ENCODE measurements at regions not wholly inside any gene's neighbourhood (a gene's known extent, or its start where the extent isn't known, plus 50 kb on each side); places are given as distances from the start of the nearest gene placed in this dataset.

DNA sequence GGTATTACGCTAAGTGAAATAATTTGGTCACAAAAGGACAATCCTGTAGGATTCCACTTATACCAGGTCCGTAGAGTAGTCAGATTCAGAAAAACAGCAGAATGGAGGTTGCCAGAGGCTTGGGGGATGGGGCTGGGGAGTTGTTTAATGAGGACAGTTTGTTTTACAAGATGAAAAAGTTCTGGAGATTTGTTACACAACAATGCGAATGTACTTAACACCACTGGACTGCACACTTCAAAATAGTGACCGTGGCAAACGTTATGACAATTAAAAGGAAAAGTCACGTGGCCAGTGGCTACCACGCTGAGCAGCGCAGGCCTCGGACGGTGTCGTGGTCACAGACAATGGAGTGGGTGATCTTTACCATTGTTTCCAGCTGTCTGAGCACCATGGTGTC lies 338.1 kb downstream of the SEC14L1 start:
- no peaks in the 10 kb centered on the region for H3K27me3 ChIP-seq (replicated peaks in 1 of 4; ENCODE audit: control insufficient read depth in 3 of 4, extremely low read depth in 1 of 4, insufficient read depth in 3 of 4, low read length in 3 of 4)
- peak overlapping the region; percentile 53 for H4K5ac ChIP-seq (ENCODE audit: insufficient read length, low read depth, low read length)
- H2AFZ ChIP-seq (ENCODE audit: low read length), result no peak overlapping the region
- H3K79me1 ChIP-seq (ENCODE audit: low read depth, low read length), result peaks cover 26% of the 10 kb centered on the region
- H3K18ac ChIP-seq (ENCODE audit: extremely low read depth, low read length), result peak overlapping the region; percentile 56
- peak overlapping the region; percentile 49; the same call in 1 of the 2 replicates for H3K27ac ChIP-seq (ENCODE audit: low read depth, low read length)
- H3K4me3 ChIP-seq (ENCODE audit: extremely low read depth in 1 of 4, insufficient read depth in 2 of 4, low read depth in 3 of 4, low read length in 4 of 4), result no peak overlapping the region
- H3K9me3 ChIP-seq (ENCODE audit: insufficient read depth in 2 of 2, low read depth in 1 of 2, low read length in 1 of 2), result no peaks in the 10 kb centered on the region; a peak in 1 of 4 replicates
- ChIA-PET POLR2A (ENCODE audit: partially characterized antibody) (interaction anchor here (0.9 to 1.5 kb wide), 2 partner anchors 13 to 16 kb away, joined by 3 to 4 read pairs; no protein-coding TSS in a partner anchor), CTCF (ENCODE audit: partially characterized antibody) (interaction anchor here (1.0 to 1.3 kb wide), 3 partner anchors 46 to 119 kb away, joined by 3 to 4 read pairs (median 4); no protein-coding TSS in a partner anchor)
- H3K79me2 ChIP-seq (ENCODE audit: control insufficient read depth in 1 of 2, insufficient read depth in 2 of 2, low read length in 2 of 2), result peaks cover 6 to 95% of the 10 kb centered on the region in 2 experiments
- 0 out of 2 replicates have a peak overlapping the region, but pooled peaks have one; percentile 45 for H4K8ac ChIP-seq (ENCODE audit: extremely low read depth, insufficient read depth, low read length)
- peak overlapping the region; percentile 97; the same call in 1 of the 2 replicates for H2BK20ac ChIP-seq (ENCODE audit: low read length)
- H3K14ac ChIP-seq (ENCODE audit: insufficient read length), result no peak overlapping the region
- H3K23me2 ChIP-seq (ENCODE audit: low read depth, low read length), result no peaks in the 10 kb centered on the region; the same call in 1 of the 2 replicates
- no peak for TF ChIP-seq TAF1 (IDR thresholded peaks at IDR 0.05; ENCODE audit: low read depth, low read length)
- TF ChIP-seq RAD21 (IDR thresholded peaks at IDR 0.05 in 1 of 2, conservative IDR thresholded peaks at IDR 0.05 in 1 of 2; ENCODE audit: low read depth in 2 of 2, low read length in 2 of 2), result no peak
- no peak for TF ChIP-seq FOSL1 (IDR thresholded peaks at IDR 0.05; ENCODE audit: insufficient read depth, low read depth, low read length)
- TF ChIP-seq SUZ12 (IDR thresholded peaks at IDR 0.05; ENCODE audit: low read length), result no peak
- no peak for TF ChIP-seq POU5F1 (IDR thresholded peaks at IDR 0.05; ENCODE audit: low read depth, low read length)
- H4K20me1 ChIP-seq (replicated peaks in 1 of 2; ENCODE audit: control insufficient read depth in 1 of 2, insufficient read depth in 2 of 2, low read length in 2 of 2), result peaks cover 9 to 11% of the 10 kb centered on the region in 2 experiments
- no peak overlapping the region; a peak in 1 of 7 replicates for H3K9ac ChIP-seq (replicated peaks in 1 of 4; ENCODE audit: extremely low read depth in 1 of 4, low read depth in 3 of 4, low read length in 3 of 4)
- H2BK120ac ChIP-seq (replicated peaks; ENCODE audit: low read depth, low read length), result peak overlapping the region; percentile 24
- peaks cover 8 to 21% (median 15%) of the 10 kb centered on the region in 4 experiments; a peak in 5 of 8 replicates for H3K36me3 ChIP-seq (ENCODE audit: control insufficient read depth in 2 of 4, insufficient read depth in 4 of 4, low read length in 3 of 4)
- peaks cover 8 to 55% (median 36%) of the 10 kb centered on the region in 4 experiments for H3K4me1 ChIP-seq (replicated peaks in 1 of 4; ENCODE audit: control insufficient read depth in 3 of 4, insufficient read depth in 4 of 4, low read length in 3 of 4)
- peak overlapping the region; percentile 26 for H3K56ac ChIP-seq (replicated peaks; ENCODE audit: insufficient read length, low read depth, low read length)
- H2AK5ac ChIP-seq (ENCODE audit: low read depth, low read length), result 0 out of 2 replicates have a peak overlapping the region, but pooled peaks have one; percentile 10
- peak overlapping the region; percentile 57 for H3K4ac ChIP-seq (replicated peaks; ENCODE audit: insufficient read length, low read depth, low read length)
- H2BK15ac ChIP-seq (ENCODE audit: low read length), result no peak overlapping the region
- peak overlapping the region; percentile 86; the same call in 1 of the 2 replicates for H2BK12ac ChIP-seq (ENCODE audit: low read depth, low read length)
- no peak overlapping the region for H3K23ac ChIP-seq (ENCODE audit: insufficient read length)
- peak overlapping the region; percentile 82 for H2BK5ac ChIP-seq (ENCODE audit: low read depth, low read length)
- WGBS, 2 experiments (ENCODE audit: extremely low coverage in 1 of 2, insufficient coverage in 1 of 2, insufficient read length in 1 of 2, insufficient replicate concordance in 2 of 2, low coverage in 1 of 2, low lambda C conversion rate in 2 of 2, missing lambda C conversion rate in 1 of 2), result 85% methylated on average over 11 of the region's 11 CpGs; no CpG with 5 or more reads in 1 of the 2 experiments
- no peak for FAIRE-seq
- DNase-seq (ENCODE audit: low read depth in 1 of 2, low spot score in 2 of 2), result no peak
- H4K91ac ChIP-seq (replicated peaks; ENCODE audit: insufficient read length, low read length), result peak overlapping the region; percentile 45
- no peak overlapping the region; a peak in 2 of 4 replicates for H3K4me2 ChIP-seq (ENCODE audit: insufficient read depth in 1 of 2, low read depth in 2 of 2, low read length in 2 of 2)
